Activated naive CD8-positive, alpha-beta T cell treated with anti-CD3 and anti-CD28 coated beads, Interleukin-2, amount 50 U/mL, for 24 hours (primary cell): ENCODE measurements at regions not wholly inside any gene's neighbourhood (a gene's known extent, or its start where the extent isn't known, plus 50 kb on each side); places are given as distances from the start of the nearest gene placed in this dataset.

Experiments used
- ATAC-seq: fragments of 150-1000 bp; cut with Tn5 transposase; one replicate; pipeline ENCODE4 v1.10.0; 2021
- DNase-seq: peaks from one replicate; pipeline ENCODE4 v3.0.0; 2021
- H3K27ac Mint-ChIP-seq: one replicate; pipeline ENCODE4 v1.8.0; 2021; ENCODE audit warnings: mild to moderate bottlenecking, mixed read lengths
- H3K27me3 Mint-ChIP-seq: one replicate; pipeline ENCODE4 v1.8.0; 2021; ENCODE audit warnings: mixed read lengths
- H3K36me3 Mint-ChIP-seq: one replicate; pipeline ENCODE4 v1.8.0; 2021; ENCODE audit warnings: low read depth, mixed read lengths
- H3K4me1 Mint-ChIP-seq: one replicate; pipeline ENCODE4 v1.8.0; 2021; ENCODE audit warnings: mixed read lengths
- H3K4me3 Mint-ChIP-seq: one replicate; pipeline ENCODE4 v1.8.0; 2021; ENCODE audit warnings: mild to moderate bottlenecking, moderate library complexity, mixed read lengths
- H3K9me3 Mint-ChIP-seq: one replicate; pipeline ENCODE4 v1.8.0; 2021; ENCODE audit warnings: mixed read lengths

DNA sequence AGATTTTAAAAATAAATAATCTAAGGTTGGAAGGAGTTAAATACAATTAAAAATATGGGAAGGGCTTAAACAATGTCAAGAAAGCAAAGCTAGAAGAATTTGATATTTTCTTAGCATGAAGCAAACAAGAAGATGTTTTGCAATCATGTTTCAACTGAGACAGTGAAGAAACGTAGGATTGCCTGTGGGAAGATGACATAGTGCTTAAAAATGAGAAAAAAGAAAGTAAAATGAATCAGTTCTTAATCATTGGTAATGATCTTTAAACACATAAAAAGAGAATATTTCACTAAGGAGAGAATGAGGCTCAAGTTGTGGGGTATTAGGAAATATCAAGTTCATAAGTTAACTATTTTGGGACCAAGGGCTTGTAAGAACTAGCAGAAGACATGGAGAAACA, 855.0 kb downstream of the METTL15 start:
- DNase-seq (no peak), ATAC-seq (no peak)
- H3K27ac Mint-ChIP-seq: no peak overlapping the region
- peaks cover 4% of the 10 kb centered on the region for H3K9me3 Mint-ChIP-seq
- H3K27me3 Mint-ChIP-seq: no peaks in the 10 kb centered on the region
- H3K4me1 Mint-ChIP-seq: no peaks in the 10 kb centered on the region
- H3K4me3 Mint-ChIP-seq: no peak overlapping the region
- no peaks in the 10 kb centered on the region for H3K36me3 Mint-ChIP-seq

- Mint-ChIP-seq H3K27ac (no peak overlapping the region), H3K36me3 (no peaks in the 10 kb centered on the region), H3K27me3 (no peaks in the 10 kb centered on the region), H3K4me1 (no peaks in the 10 kb centered on the region), H3K9me3 (peaks cover 4% of the 10 kb centered on the region), H3K4me3 (no peak overlapping the region)
- ATAC-seq: no peak
- no peak for DNase-seq
Observed at GRCh38 chr11:28962502-28962901, 854.3 kb downstream of the METTL15 start.

DNA sequence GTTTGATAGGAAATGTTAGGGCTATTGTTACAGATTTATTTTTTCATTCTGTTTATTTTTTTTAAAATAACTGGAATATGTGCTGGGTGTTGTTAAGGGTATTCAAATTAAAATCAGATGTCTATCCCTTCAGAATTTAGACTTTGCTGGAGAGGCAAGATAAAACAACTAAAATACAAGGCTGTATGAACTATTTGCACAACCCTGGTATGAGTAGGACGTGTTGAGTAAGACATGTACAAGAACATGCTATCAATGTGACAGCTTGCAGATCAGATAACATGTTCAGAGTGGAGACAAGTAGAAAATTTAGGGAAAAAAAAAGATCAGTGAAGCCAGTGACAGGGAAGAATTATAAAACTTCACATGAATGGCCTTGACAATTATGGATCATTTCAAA, 853.5 kb downstream of the METTL15 start:
- DNase-seq (no peak), ATAC-seq (no peak)
- Mint-ChIP-seq H3K4me1 (no peaks in the 10 kb centered on the region), H3K27ac (no peak overlapping the region), H3K27me3 (no peaks in the 10 kb centered on the region), H3K36me3 (no peaks in the 10 kb centered on the region), H3K9me3 (no peaks in the 10 kb centered on the region), H3K4me3 (no peak overlapping the region)

GRCh38 chr11:28956446-28956845, 848.3 kb downstream of the METTL15 start:
- H3K4me3 Mint-ChIP-seq: no peak overlapping the region
- no peaks in the 10 kb centered on the region for H3K36me3 Mint-ChIP-seq
- H3K4me1 Mint-ChIP-seq: no peaks in the 10 kb centered on the region
- DNase-seq: no peak
- no peak for ATAC-seq
- H3K27ac Mint-ChIP-seq: no peak overlapping the region
- no peaks in the 10 kb centered on the region for H3K27me3 Mint-ChIP-seq
- H3K9me3 Mint-ChIP-seq: peaks cover 8% of the 10 kb centered on the region

DNA sequence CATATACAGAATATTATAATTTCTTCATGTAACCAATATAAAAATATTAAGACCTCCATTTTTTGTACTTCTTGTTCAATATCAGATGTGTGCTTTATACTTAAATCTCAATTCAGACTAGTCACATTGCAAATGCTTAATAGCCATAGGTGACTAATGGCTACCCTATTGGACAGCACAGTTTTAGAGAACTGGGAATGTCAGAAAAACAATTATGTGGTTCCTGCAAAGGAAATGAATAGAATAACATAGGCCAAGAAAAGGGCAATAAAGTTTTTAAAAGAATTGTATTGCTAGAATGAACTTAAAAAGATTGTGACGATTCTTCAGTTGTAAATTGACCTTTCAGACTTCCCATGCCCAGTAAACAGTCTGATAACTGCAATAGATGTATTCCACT, 843.0 kb downstream of the METTL15 start:
- Mint-ChIP-seq H3K4me3 (no peak overlapping the region), H3K27ac (no peak overlapping the region)

GRCh38 chr11:28939381-28939780, 831.2 kb downstream of the METTL15 start:
- Mint-ChIP-seq H3K27ac (no peak overlapping the region), H3K36me3 (no peaks in the 10 kb centered on the region), H3K4me3 (no peak overlapping the region), H3K27me3 (no peaks in the 10 kb centered on the region), H3K4me1 (no peaks in the 10 kb centered on the region), H3K9me3 (peaks cover 15% of the 10 kb centered on the region)
- no peak for DNase-seq
- ATAC-seq: no peak

More for the DNA sequence above, 843.0 kb downstream of the METTL15 start:
- Mint-ChIP-seq H3K27me3 (no peaks in the 10 kb centered on the region), H3K9me3 (peaks cover 11% of the 10 kb centered on the region), H3K4me1 (no peaks in the 10 kb centered on the region), H3K36me3 (no peaks in the 10 kb centered on the region)
- ATAC-seq: no peak
- no peak for DNase-seq

- no peak for ATAC-seq
Observed at GRCh38 chr11:28938091-28938490, 829.9 kb downstream of the METTL15 start.

DNA sequence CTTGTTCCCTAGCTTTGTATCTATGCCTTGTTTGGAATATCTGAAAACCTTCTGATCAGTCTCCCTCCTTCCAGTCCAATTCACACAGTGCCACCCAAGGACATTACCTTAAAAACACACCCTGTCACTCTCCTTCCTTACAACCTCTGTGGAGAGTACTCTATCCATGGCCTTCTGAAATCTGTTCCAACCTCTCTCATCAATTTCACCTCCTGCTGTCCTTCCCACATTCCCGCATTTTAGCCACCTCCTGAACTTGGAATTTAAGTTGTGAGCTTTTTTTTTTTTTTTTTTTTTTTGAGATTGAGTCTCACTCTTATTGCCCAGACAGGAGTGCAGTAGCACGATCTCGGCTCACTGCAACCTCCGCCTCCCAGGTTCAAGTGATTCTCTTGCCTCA, 824.8 kb downstream of the METTL15 start:
- H3K4me3 Mint-ChIP-seq: no peak overlapping the region

More at GRCh38 chr11:28938091-28938490, 829.9 kb downstream of the METTL15 start:
- no peak overlapping the region for H3K4me3 Mint-ChIP-seq
- peaks cover 11% of the 10 kb centered on the region for H3K9me3 Mint-ChIP-seq
- no peak overlapping the region for H3K27ac Mint-ChIP-seq
- no peaks in the 10 kb centered on the region for H3K4me1 Mint-ChIP-seq
- no peaks in the 10 kb centered on the region for H3K36me3 Mint-ChIP-seq
- H3K27me3 Mint-ChIP-seq: no peaks in the 10 kb centered on the region
- no peak for DNase-seq

GRCh38 chr11:28924004-28924403, 815.8 kb downstream of the METTL15 start:
- H3K9me3 Mint-ChIP-seq: peaks cover 13% of the 10 kb centered on the region
- H3K4me3 Mint-ChIP-seq: no peak overlapping the region
- no peaks in the 10 kb centered on the region for H3K36me3 Mint-ChIP-seq
- no peak for ATAC-seq
- H3K4me1 Mint-ChIP-seq: no peaks in the 10 kb centered on the region
- no peak for DNase-seq
- H3K27me3 Mint-ChIP-seq: no peaks in the 10 kb centered on the region
- no peak overlapping the region for H3K27ac Mint-ChIP-seq

More for the DNA sequence above, 824.8 kb downstream of the METTL15 start:
- H3K27ac Mint-ChIP-seq: no peak overlapping the region
- H3K4me1 Mint-ChIP-seq: no peaks in the 10 kb centered on the region
- no peak for ATAC-seq
- H3K36me3 Mint-ChIP-seq: no peaks in the 10 kb centered on the region
- no peaks in the 10 kb centered on the region for H3K27me3 Mint-ChIP-seq
- peaks cover 24% of the 10 kb centered on the region for H3K9me3 Mint-ChIP-seq
- no peak for DNase-seq

DNA sequence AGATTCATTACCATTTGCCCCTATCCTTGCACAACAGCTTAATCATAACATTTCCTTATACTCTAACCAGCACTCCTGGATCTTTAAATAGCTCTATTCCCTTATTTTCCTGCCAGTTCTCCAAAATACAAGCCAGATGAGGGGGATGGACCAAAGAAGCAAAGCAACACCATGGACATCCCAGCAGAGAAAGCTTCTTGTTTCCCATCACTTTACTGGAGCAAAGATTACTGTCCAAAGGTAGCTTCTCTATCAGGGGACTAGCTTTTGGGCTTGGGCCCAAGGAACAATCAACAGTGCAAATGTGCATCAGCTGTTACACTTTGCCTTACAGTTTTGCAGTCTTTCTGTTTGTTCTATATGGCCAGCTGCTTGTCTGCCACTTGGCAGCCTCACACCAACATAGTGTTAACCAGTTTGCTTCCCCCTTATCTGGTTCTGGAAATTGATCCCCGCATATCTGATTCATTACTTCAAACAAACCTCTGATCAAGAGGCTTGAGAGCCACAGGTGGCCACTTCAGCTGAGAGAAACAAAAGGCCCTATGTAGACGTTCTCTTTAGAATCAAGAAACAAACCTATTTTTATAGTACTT, 814.3 kb downstream of the METTL15 start:
- Mint-ChIP-seq H3K9me3 (peaks cover 15% of the 10 kb centered on the region), H3K27me3 (no peaks in the 10 kb centered on the region), H3K36me3 (no peaks in the 10 kb centered on the region), H3K4me1 (no peaks in the 10 kb centered on the region), H3K27ac (no peak overlapping the region), H3K4me3 (no peak overlapping the region)
- ATAC-seq: no peak
- DNase-seq: no peak

- DNase-seq (no peak), ATAC-seq (no peak)
- no peak overlapping the region for H3K27ac Mint-ChIP-seq
- H3K9me3 Mint-ChIP-seq: peaks cover 10% of the 10 kb centered on the region
- no peak overlapping the region for H3K4me3 Mint-ChIP-seq
- H3K4me1 Mint-ChIP-seq: no peaks in the 10 kb centered on the region
- H3K36me3 Mint-ChIP-seq: no peaks in the 10 kb centered on the region
- H3K27me3 Mint-ChIP-seq: no peaks in the 10 kb centered on the region
Observed at GRCh38 chr11:28919194-28919593, 811.0 kb downstream of the METTL15 start.

- H3K9me3 Mint-ChIP-seq: peaks cover 15% of the 10 kb centered on the region
Observed at GRCh38 chr11:28913883-28914282, 805.7 kb downstream of the METTL15 start.

GRCh38 chr11:28911829-28912228, 803.6 kb downstream of the METTL15 start:
- Mint-ChIP-seq H3K9me3 (peaks cover 14% of the 10 kb centered on the region), H3K4me3 (no peak overlapping the region), H3K36me3 (no peaks in the 10 kb centered on the region), H3K27ac (no peak overlapping the region), H3K4me1 (no peaks in the 10 kb centered on the region), H3K27me3 (no peaks in the 10 kb centered on the region)
- DNase-seq: no peak
- no peak for ATAC-seq

More at GRCh38 chr11:28913883-28914282, 805.7 kb downstream of the METTL15 start:
- no peak overlapping the region for H3K4me3 Mint-ChIP-seq
- ATAC-seq (no peak), DNase-seq (no peak)
- no peak overlapping the region for H3K27ac Mint-ChIP-seq
- no peaks in the 10 kb centered on the region for H3K36me3 Mint-ChIP-seq
- H3K27me3 Mint-ChIP-seq: no peaks in the 10 kb centered on the region
- no peaks in the 10 kb centered on the region for H3K4me1 Mint-ChIP-seq

- ATAC-seq (no peak), DNase-seq (no peak)
- H3K27me3 Mint-ChIP-seq: no peaks in the 10 kb centered on the region
- H3K36me3 Mint-ChIP-seq: no peaks in the 10 kb centered on the region
- H3K4me1 Mint-ChIP-seq: no peaks in the 10 kb centered on the region
- H3K9me3 Mint-ChIP-seq: peaks cover 15% of the 10 kb centered on the region
- H3K27ac Mint-ChIP-seq: no peak overlapping the region
- H3K4me3 Mint-ChIP-seq: no peak overlapping the region
Observed at GRCh38 chr11:28910926-28911325, 802.7 kb downstream of the METTL15 start.

DNA sequence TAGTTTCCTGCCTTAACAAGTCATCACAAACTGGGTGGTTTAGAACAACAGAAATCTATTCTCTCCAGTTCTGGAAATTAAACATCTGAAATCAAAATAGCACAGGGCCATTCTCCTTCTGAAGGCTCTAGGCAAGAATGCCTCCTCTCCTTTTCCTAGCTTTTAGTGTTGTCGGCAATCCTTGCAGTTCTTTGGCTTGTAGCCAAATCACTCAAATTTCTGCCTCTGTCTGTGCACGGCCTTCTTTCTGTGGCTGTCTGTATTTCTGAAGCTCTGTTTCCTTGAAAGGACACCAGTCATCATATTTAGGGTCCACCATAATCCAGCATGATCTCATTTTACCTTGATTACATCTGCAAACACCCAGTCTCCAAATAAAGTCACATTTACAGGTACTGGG, 795.5 kb downstream of the METTL15 start:
- no peak overlapping the region for H3K27ac Mint-ChIP-seq
- H3K4me3 Mint-ChIP-seq: no peak overlapping the region
- DNase-seq (no peak), ATAC-seq (no peak)
- peaks cover 10% of the 10 kb centered on the region for H3K9me3 Mint-ChIP-seq
- no peaks in the 10 kb centered on the region for H3K27me3 Mint-ChIP-seq
- H3K4me1 Mint-ChIP-seq: no peaks in the 10 kb centered on the region
- no peaks in the 10 kb centered on the region for H3K36me3 Mint-ChIP-seq

DNA sequence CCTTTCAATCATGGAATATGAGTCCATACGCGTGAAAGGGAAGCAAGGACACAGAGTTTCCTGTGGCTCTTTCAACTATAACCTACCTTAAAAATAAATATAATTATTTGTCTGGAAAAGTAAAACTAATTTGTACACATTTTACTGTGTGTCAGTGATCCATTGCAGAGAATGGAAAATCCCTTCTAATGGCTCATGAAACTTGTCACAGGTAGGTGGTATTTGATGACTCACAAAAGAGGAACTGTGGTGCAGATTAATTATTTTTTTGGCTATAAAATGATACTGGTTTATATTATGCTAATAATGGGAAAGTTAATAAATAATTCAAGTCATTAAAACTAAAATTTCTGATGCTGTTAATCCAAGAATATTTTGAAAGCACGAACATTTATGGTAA, 792.2 kb downstream of the METTL15 start:
- no peak for ATAC-seq
- Mint-ChIP-seq H3K36me3 (no peaks in the 10 kb centered on the region), H3K27ac (no peak overlapping the region), H3K27me3 (no peaks in the 10 kb centered on the region), H3K9me3 (peaks cover 5% of the 10 kb centered on the region), H3K4me1 (no peaks in the 10 kb centered on the region), H3K4me3 (no peak overlapping the region)
- no peak for DNase-seq
